Lower leg skin (tissue), 4 donors: ENCODE measurements at regions not wholly inside any gene's neighbourhood (a gene's known extent, or its start where the extent isn't known, plus 50 kb on each side); places are given as distances from the start of the nearest gene placed in this dataset.

Source experiments
- DNase-seq, 2 donors: peaks; one replicate each; pipeline ENCODE4 v3.0.0-alpha.2; 2019; ENCODE audit warnings: low spot score in 2 of 2
- H3K4me3 ChIP-seq: fragments of 200-600 bp; sonication (generic); 2 replicates; pipeline ENCODE4 v1.5.1; 2017; ENCODE audit warnings: mild to moderate bottlenecking, low read depth; ENCODE audit not compliant: poor library complexity, severe bottlenecking
- CTCF ChIP-seq, 3 donors: fragments of 450-650 bp; IDR thresholded peaks; one replicate each; pipeline ENCODE4 v1.5.1; 2016; ENCODE audit warnings: antibody characterized with exemption in 3 of 3, mild to moderate bottlenecking in 3 of 3, moderate library complexity in 2 of 3
- POLR2A ChIP-seq, 2 donors: fragments of 450-650 bp; IDR thresholded peaks; one replicate each; pipeline ENCODE4 v1.6.1; 2016 to 2017; ENCODE audit warnings: antibody characterized with exemption in 2 of 2, mild to moderate bottlenecking in 1 of 2, moderate library complexity in 1 of 2
- whole genome bisulfite sequencing, 2 donors: methylation state at CpG; one replicate each; pipeline ENCODE4 v1.1.5; 2018; 5-methylcytosine and 5-hydroxymethylcytosine counted together
- intact Hi-C: fragments of 100-400 bp; cut with DNase I; formaldehyde crosslinking; loops from one replicate; pipeline ENCODE4 v1.15.0; 2023; ENCODE audit warnings: low total_unique reads

- 86 to 92% methylated on average over 2 of the region's 2 CpGs for WGBS, 2 donors
- H3K4me3 ChIP-seq: no peak overlapping the region
- DNase-seq: no peak
- TF ChIP-seq CTCF (IDR thresholded peaks at IDR 0.05) (no peak), POLR2A (IDR thresholded peaks at IDR 0.05) (no peak)
- intact Hi-C loops: no loop called here
These were observed 67.8 kb upstream of the PLSCR5 start for GRCh38 chr3:146672941-146673340.

GRCh38 chr3:146664403-146664802 lies 59.3 kb upstream of the PLSCR5 start:
- H3K4me3 ChIP-seq: no peak overlapping the region
- TF ChIP-seq CTCF (IDR thresholded peaks at IDR 0.05) (no peak), POLR2A (IDR thresholded peaks at IDR 0.05) (no peak)
- no peak for DNase-seq
- intact Hi-C loops: no loop called here
- 39 to 41% methylated on average over 4 of the region's 4 CpGs for WGBS, 2 donors

- WGBS, 2 donors: 94 to 95% methylated on average over 2 of the region's 2 CpGs
- no peak for DNase-seq
- no peak overlapping the region for H3K4me3 ChIP-seq
- intact Hi-C loops: no loop called here
- TF ChIP-seq CTCF (IDR thresholded peaks at IDR 0.05): no peak
- no peak for TF ChIP-seq POLR2A (IDR thresholded peaks at IDR 0.05)
These were observed 53.7 kb upstream of the PLSCR5 start for GRCh38 chr3:146658841-146659240.

GRCh38 chr3:146655333-146655996 lies 50.3 kb upstream of the PLSCR5 start:
- WGBS, 2 donors: 33 to 42% methylated on average over 3 of the region's 3 CpGs
- no peak for TF ChIP-seq CTCF (IDR thresholded peaks at IDR 0.05)
- no peak for TF ChIP-seq POLR2A (IDR thresholded peaks at IDR 0.05)
- intact Hi-C loops: no loop called here
- DNase-seq: no peak
- H3K4me3 ChIP-seq: no peak overlapping the region
